ENCODE measurements at regions not wholly inside any gene's neighbourhood (a gene's known extent, or its start where the extent isn't known, plus 50 kb on each side); places are given as distances from the start of the nearest gene placed in this dataset.

DNA sequence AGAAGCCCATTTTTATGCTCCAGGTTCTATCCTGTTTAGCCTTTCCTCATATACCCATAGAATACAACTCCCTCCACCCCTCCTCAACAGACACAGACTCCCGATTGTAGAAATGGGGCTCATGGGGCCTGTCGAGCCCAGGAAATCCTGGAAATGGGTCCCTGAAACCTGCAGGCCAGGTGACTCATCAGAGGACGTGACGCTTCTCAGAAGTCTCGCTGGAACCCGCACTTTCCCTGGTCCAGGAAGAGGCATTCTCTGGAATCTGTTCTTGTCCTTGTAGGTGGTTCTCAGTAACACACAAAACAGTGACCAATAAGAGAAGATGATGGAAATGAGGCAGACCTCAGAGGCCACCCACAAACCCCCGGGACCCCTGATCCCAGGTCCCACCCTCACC lies 244.8 kb upstream of the PPP2R2D start:
- H3K9me3 ChIP-seq (ENCODE audit: low read depth, low read length, poor library complexity, severe bottlenecking), result no peaks in the 10 kb centered on the region
- no TSS peak for BruUV-seq (replicated peaks)
- intact Hi-C loops (cut with micrococcal nuclease; ENCODE audit: unreplicated experiment), result no loop called here
- TF ChIP-seq, protein P1, sequence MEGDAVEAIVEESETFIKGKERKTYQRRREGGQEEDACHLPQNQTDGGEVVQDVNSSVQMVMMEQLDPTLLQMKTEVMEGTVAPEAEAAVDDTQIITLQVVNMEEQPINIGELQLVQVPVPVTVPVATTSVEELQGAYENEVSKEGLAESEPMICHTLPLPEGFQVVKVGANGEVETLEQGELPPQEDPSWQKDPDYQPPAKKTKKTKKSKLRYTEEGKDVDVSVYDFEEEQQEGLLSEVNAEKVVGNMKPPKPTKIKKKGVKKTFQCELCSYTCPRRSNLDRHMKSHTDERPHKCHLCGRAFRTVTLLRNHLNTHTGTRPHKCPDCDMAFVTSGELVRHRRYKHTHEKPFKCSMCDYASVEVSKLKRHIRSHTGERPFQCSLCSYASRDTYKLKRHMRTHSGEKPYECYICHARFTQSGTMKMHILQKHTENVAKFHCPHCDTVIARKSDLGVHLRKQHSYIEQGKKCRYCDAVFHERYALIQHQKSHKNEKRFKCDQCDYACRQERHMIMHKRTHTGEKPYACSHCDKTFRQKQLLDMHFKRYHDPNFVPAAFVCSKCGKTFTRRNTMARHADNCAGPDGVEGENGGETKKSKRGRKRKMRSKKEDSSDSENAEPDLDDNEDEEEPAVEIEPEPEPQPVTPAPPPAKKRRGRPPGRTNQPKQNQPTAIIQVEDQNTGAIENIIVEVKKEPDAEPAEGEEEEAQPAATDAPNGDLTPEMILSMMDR (conservative IDR thresholded peaks at IDR 0.05; ENCODE audit: low read depth, low read length), result no peak
- no peak for TF ChIP-seq EZH2 (IDR thresholded peaks at IDR 0.05; ENCODE audit: borderline replicate concordance, low read depth, low read length, poor library complexity, severe bottlenecking)
- no peak overlapping the region for H3K4me3 ChIP-seq (ENCODE audit: low read depth, low read length, poor library complexity, severe bottlenecking)
- no peaks in the 10 kb centered on the region for H3K36me3 ChIP-seq (ENCODE audit: insufficient read depth, low read length, poor library complexity, severe bottlenecking)
- CTCF ChIA-PET, result no interaction called here
- DNase-seq (ENCODE audit: low spot score), result no peak
- POLR2A ChIA-PET (ENCODE audit: low non-redundant PET), result no interaction called here
- H3K4me1 ChIP-seq (ENCODE audit: insufficient read depth, low read length, poor library complexity, severe bottlenecking), result no peaks in the 10 kb centered on the region
- no peak overlapping the region for H3K27ac ChIP-seq (ENCODE audit: low read depth, low read length, poor library complexity, severe bottlenecking)
- H3K27me3 ChIP-seq (replicated peaks; ENCODE audit: insufficient read depth, low read depth, low read length, poor library complexity), result peaks cover 26% of the 10 kb centered on the region

DNA sequence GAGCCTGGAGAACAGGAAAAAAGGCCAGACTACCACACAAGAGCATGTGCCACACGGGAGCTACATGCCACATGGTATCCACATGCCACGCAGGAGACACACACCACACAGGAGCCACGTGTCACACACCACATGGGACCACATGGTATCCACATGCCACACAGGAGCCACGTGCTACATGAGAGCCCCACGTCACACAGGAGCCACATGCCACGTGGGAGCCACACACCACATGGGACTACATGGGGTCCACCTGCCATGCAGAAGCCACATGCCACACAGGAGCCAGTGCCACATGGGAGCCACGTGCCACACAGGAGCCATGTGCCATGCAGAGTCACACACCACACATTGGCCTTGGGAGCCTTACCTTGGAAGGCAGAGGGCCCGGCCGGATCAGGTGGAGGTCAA lies 244.4 kb upstream of the PPP2R2D start:
- POLR2A ChIA-PET (ENCODE audit: low non-redundant PET), result no interaction called here
- intact Hi-C loops (cut with micrococcal nuclease; ENCODE audit: unreplicated experiment), result no loop called here
- BruUV-seq (replicated peaks), result no TSS peak

DNA sequence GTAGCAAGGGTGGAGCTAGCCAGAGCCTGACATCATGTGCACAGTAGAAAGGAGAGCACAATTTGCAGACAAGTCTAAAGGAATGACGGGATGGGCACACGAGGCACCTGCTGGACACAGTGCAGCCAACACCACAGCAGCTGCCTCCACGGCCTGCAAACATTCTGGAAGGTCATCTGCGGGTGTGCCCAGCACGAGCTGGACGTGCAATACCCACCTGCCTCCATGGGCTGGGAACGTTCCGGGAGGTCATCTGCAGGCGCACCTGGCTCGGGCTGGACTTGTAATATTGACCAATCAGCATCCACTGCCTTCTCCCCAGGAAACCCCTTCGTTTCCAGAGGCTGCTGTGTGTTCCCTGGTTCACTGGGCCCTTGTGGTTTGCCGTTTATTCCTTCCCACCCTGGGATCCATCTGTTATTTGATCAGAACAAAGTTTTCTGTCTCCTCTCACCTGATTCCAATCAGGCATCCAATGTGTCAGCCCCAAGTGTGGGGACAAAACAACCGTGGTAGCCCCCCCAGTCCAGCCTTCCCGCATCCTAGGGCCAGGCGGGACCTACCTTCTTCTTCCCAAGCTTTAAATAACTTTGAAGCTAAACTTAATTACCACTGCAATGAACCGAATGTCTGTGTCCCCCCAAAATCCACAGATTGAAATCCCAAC lies 243.4 kb upstream of the PPP2R2D start:
- POLR2A ChIA-PET (ENCODE audit: low non-redundant PET), result no interaction called here
- intact Hi-C loops (cut with micrococcal nuclease; ENCODE audit: unreplicated experiment), result no loop called here
- DNase-seq (ENCODE audit: low spot score), result no peak
- Histone ChIP-seq H3K4me3 (ENCODE audit: low read depth, low read length, poor library complexity, severe bottlenecking) (no peak overlapping the region), H3K27me3 (replicated peaks; ENCODE audit: insufficient read depth, low read depth, low read length, poor library complexity) (peaks cover 11% of the 10 kb centered on the region), H3K9me3 (ENCODE audit: low read depth, low read length, poor library complexity, severe bottlenecking) (no peaks in the 10 kb centered on the region), H3K36me3 (ENCODE audit: insufficient read depth, low read length, poor library complexity, severe bottlenecking) (no peaks in the 10 kb centered on the region), H3K27ac (ENCODE audit: low read depth, low read length, poor library complexity, severe bottlenecking) (no peak overlapping the region), H3K4me1 (ENCODE audit: insufficient read depth, low read length, poor library complexity, severe bottlenecking) (no peaks in the 10 kb centered on the region)
- BruUV-seq (replicated peaks), result no TSS peak
- CTCF ChIA-PET, result no interaction called here
- no peak for TF ChIP-seq EZH2 (IDR thresholded peaks at IDR 0.05; ENCODE audit: borderline replicate concordance, low read depth, low read length, poor library complexity, severe bottlenecking)
- TF ChIP-seq, protein P1 (conservative IDR thresholded peaks at IDR 0.05; ENCODE audit: low read depth, low read length), result no peak

More for the DNA sequence above, 244.4 kb upstream of the PPP2R2D start:
- no peaks in the 10 kb centered on the region for H3K36me3 ChIP-seq (ENCODE audit: insufficient read depth, low read length, poor library complexity, severe bottlenecking)
- TF ChIP-seq, protein P1 (conservative IDR thresholded peaks at IDR 0.05; ENCODE audit: low read depth, low read length), result no peak
- TF ChIP-seq EZH2 (IDR thresholded peaks at IDR 0.05; ENCODE audit: borderline replicate concordance, low read depth, low read length, poor library complexity, severe bottlenecking), result no peak
- no peak for DNase-seq (ENCODE audit: low spot score)
- no peak overlapping the region for H3K4me3 ChIP-seq (ENCODE audit: low read depth, low read length, poor library complexity, severe bottlenecking)
- H3K4me1 ChIP-seq (ENCODE audit: insufficient read depth, low read length, poor library complexity, severe bottlenecking), result no peaks in the 10 kb centered on the region
- CTCF ChIA-PET, result no interaction called here
- H3K27me3 ChIP-seq (replicated peaks; ENCODE audit: insufficient read depth, low read depth, low read length, poor library complexity), result peaks cover 21% of the 10 kb centered on the region
- H3K27ac ChIP-seq (ENCODE audit: low read depth, low read length, poor library complexity, severe bottlenecking), result no peak overlapping the region
- no peaks in the 10 kb centered on the region for H3K9me3 ChIP-seq (ENCODE audit: low read depth, low read length, poor library complexity, severe bottlenecking)
